ENCODE measurements at regions not wholly inside any gene's neighbourhood (a gene's known extent, or its start where the extent isn't known, plus 50 kb on each side); places are given as distances from the start of the nearest gene placed in this dataset.

DNA sequence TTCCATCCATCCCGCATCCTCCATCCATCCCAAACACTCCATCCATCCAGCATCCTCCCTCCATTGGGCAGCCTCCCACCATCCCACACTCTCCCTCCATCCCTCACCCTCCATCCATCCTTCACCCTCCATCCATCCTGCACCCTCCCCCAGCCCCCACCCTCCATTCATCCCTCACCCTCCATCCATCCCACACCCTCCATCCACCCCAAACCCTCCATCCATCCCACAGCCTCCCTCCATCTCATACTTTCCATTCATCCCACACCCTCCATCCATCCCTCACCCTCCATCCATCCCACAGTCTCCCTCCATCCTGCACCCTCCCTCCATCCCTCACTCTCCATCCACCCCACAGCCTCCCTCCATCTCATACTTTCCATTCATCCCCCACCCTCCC, 60.4 kb downstream of the FOXI2 start:
- peak; percentile 40 for DNase-seq (ENCODE audit: low spot score)

DNA sequence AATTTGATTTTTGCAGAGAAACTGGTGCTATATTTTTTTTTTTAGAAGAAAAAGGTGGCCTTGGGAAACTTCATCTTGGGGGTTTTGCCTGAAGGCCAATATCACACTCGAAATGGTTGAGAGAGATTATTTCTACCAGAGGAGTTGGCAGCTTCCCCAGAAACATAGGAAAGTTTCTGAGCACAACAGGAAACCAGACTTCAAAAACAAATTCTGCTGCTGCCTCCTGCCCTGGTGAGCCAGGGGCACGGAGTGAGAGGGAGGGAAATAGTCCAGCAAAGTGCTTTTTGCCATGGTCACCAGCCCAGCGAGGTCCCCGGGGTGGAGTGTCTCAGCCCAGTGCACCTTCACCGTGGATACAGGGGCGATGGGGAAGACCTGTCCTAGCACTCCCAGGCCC, 61.1 kb downstream of the FOXI2 start:
- DNase-seq (ENCODE audit: low spot score) = no peak

DNA sequence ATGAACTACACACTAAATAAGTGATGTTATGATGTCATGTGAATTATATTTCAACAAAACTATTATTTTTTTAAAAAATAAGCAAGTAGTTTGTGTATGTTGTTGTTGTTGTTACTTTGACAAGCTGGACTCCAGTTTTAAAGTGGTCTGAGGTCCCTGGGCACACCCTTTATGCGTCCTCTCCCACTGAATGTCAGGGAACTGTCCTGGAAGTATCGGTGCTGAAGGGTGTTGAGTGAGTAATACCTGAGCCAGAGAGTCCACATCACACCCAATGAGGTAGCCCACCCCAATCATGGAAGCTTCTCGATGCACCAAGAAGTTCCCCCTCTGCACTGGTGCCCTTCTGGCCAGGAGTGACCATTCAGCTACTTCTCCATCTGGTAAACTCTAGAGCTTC, 64.3 kb downstream of the FOXI2 start:
- DNase-seq (ENCODE audit: low spot score) = no peak

DNA sequence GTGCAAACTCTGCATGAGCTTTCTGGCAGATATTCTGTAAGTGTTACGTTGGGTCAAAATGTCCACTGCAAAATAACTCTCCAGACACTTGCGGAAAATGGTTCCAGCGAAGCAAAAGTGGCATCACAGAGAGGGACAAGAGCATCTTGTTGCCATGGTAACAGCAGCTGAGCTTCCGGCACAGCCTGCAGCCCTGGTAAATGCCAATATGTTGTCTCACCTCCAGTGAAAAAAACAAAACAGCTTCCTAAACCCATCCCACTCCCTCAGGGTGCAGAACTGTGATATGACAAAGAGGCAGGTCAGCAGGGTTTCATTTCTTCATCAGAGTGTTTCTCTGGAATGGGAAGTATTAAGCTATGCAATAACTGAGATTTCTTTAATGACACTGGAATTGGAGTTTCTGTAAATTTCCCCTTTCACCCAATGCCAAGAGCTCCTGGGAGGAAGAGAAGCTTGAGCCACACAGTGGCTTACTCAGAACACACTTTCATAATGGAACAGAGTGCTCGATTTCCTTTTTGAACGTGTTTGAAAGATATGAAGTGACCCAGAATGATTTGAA, 65.6 kb downstream of the FOXI2 start:
- DNase-seq (ENCODE audit: low spot score) = no peak

DNA sequence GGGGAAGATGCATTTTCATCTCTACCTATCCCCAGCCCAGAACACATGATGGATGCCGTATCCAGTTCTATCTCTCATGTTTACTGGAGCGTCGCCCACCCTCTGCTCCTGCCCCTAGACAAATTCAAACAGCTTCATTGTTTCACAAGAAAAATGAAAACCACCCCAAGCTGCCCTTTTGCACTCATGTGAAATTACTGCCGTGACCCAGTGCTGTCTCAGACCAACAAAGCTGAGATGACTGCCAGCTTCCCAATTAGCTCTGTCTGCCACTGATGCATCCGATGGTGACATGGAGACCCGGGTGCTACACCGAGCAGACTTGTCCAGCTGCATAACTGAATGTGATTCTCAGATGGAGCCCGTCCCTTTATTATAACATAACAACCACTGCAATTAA, 67.7 kb downstream of the FOXI2 start:
- no peak for DNase-seq (ENCODE audit: low spot score)

DNA sequence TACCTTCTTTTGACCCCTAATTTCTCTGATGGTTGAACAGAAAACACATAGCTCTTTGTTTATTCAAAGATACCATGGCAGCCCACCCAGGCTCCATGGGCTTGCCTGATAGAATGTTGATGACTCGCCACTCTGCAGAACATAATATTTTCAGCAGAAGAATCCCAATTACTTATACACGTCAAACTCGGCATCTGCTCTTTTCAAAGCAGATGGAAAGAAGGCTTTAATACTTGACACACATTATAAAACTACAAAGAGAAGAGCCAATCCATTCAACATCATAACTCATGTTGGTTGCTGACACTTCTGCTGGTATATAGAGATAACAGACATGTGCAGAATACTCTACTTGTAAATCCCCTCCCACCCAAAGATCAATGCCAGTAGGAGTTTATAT, 69.0 kb downstream of the FOXI2 start:
- DNase-seq (ENCODE audit: low spot score) = no peak

DNA sequence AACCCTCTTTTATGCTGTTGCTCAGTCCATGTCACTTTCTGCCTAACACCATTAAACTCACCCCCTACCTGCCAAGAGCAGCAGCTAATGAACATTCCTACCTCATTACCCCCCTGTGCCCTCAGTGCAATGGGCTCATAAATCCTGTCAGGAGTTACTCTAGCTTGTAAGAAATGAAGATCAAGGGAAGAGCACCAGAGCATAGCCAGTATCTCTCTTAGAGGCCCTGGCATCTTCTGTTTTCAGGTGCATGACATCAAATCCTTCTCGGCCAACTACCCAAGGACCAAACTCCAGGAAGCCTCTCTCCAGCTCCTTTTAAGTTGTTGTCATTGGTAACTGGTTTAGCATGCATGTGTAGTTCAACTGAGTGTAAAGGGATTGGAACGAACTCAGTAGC, 75.1 kb downstream of the FOXI2 start:
- DNase-seq (ENCODE audit: low spot score) = no peak

DNA sequence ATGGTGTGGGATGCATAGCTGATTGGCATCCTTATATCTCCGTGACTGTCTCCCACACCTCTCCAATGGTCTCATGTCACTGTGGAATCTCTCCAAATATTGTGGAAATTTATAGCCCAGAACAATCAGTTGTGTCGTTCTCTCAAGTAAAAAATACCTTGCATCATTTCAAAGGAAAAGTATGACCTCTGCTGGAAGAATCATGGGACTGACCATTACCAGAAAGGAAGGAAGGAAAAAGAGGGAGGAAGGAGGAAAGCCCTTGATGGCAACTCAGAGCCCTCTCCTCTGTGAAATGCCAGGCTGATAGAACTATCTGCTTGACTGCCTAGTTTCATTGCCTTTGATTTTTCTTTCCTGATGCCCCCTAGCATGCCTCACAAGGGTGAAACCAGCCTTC, 76.3 kb downstream of the FOXI2 start:
- no peak for DNase-seq (ENCODE audit: low spot score)

DNA sequence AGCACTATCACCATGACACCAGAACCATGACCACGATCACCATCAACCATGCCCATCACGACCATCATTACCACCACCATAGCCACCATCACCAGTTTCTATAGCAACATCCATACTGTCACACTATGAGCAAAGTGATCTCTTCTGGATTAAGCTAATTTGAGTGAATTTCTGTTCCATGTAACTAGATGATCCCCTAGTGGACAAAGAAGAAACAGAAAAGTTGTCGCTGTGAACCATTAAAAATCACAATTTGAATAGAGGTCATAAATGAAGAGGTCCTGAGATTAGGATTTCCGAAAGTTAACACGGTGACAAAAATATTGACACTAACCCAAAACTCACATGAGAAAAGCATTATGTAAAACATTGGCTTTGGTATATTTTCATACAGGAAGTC, 77.6 kb downstream of the CLRN3 start:
- no peak for DNase-seq (ENCODE audit: low spot score)

DNA sequence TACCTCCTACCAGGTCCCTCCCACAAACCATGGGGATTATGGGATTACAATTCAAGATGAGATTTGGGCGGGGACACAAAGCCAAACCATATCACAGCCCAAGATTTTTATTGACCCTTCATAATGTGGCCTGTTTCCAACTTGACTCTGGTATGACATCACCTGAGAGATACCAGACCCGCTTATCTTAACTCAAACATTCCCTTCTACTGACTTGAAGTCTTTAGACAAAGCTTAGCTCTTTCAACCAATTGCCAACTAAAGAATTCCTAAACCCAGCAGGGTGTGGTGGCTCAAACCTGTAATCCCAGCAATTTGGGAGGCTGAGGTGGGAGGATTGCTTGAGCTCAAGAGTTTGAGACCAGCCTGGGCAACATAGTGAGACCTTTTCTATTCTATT, 67.9 kb downstream of the CLRN3 start:
- no peak for DNase-seq (ENCODE audit: low spot score)

DNA sequence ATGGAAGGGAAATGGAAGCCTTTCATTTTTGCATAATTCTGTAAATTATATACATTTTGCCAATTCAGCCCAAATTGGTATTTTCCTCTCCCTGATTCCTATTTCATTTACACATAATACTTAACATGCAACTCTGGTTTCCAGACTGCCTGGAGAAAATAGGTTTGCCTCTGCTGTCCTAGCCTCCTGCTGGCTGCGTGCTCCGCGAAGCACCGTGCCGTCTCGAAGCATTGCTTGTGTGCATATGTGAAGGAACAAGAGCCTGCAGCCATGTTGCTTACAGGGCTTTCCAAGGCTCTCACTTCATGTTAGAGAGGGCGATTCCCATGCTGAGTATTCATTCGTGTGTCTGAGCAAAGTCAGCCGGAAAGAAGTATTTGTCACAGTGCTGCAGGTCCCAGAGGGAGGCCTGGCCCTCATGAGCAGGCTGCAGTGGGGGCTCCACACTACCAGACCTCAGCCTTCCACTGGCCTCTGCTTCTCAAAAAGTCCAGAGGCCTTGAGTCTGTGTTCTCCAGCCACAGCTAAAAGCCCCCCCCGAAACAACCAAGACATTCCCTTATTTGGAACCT, 66.5 kb downstream of the CLRN3 start:
- DNase-seq (ENCODE audit: low spot score) = no peak

DNA sequence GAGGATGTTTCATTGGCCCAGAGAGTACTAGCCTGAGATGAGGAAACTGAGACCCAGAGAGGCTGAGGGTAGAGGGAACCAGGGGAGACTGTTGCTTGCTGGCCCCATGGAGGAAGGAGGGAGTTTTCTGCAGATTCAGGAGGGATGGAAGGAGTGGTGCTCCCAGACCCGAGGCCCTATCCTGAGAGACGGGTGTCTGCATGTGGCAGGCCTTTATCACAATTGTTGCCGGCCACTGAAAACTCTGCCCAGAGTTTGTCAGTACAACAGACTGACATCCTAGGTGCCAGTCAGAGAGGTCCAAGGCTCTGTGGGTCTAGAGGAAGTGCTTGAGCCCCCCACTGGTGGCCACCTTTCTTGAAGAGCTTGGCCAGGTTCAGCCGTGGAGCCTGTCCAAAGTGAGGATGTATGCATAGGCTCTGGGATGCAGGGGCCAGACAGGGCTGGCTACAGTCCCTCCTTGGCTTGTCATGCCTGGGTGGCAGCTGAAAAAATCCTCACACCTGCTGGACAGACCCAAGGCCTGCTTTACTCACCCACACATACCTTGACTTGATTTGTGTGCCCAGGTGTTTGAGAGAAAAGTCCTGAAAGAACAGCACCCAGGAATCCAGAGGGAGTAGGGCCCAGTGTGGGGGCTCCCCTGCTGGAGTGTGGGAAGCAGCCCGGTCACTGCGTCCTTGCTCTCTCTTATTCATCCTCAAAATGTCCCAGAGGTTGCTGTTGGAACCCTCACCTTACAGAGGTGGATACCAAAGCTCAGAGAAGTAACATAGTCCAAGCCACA, 65.2 kb downstream of the CLRN3 start:
- DNase-seq (ENCODE audit: low spot score) = no peak
